ENCODE measurements at regions not wholly inside any gene's neighbourhood (a gene's known extent, or its start where the extent isn't known, plus 50 kb on each side); places are given as distances from the start of the nearest gene placed in this dataset.

DNA sequence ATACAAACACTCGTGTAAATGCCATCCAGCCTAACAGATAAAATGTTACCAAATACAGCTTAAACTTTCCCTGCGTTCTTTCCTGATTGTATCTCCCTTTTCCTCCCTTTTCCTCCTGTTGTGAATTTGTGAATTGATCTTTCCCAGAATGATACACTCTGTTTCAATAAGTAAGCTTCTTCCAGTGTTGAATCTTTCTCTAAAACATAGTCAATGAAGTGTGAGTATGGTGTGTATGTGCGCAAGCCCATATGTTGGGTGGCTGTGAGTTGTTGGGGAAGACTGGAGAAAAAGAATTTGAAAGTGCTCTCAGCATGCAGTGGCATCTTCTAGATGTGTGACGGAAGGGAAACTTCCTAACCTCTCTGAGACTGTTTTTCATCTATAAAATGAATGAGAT, 143.1 kb upstream of the KLF4 start:
- Histone ChIP-seq H3K27me3 (no peaks in the 10 kb centered on the region), H3K27ac (no peak overlapping the region), H3K36me3 (no peaks in the 10 kb centered on the region), H3K4me1 (peaks cover 0 to 12% of the 10 kb centered on the region in 2 donors), H3K4me3 (no peak overlapping the region), H3K9me3 (no peaks in the 10 kb centered on the region)
- DNase-seq (ENCODE audit: low spot score), result no peak
- TF ChIP-seq, protein P1, sequence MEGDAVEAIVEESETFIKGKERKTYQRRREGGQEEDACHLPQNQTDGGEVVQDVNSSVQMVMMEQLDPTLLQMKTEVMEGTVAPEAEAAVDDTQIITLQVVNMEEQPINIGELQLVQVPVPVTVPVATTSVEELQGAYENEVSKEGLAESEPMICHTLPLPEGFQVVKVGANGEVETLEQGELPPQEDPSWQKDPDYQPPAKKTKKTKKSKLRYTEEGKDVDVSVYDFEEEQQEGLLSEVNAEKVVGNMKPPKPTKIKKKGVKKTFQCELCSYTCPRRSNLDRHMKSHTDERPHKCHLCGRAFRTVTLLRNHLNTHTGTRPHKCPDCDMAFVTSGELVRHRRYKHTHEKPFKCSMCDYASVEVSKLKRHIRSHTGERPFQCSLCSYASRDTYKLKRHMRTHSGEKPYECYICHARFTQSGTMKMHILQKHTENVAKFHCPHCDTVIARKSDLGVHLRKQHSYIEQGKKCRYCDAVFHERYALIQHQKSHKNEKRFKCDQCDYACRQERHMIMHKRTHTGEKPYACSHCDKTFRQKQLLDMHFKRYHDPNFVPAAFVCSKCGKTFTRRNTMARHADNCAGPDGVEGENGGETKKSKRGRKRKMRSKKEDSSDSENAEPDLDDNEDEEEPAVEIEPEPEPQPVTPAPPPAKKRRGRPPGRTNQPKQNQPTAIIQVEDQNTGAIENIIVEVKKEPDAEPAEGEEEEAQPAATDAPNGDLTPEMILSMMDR (IDR thresholded peaks at IDR 0.05), result no peak

DNA sequence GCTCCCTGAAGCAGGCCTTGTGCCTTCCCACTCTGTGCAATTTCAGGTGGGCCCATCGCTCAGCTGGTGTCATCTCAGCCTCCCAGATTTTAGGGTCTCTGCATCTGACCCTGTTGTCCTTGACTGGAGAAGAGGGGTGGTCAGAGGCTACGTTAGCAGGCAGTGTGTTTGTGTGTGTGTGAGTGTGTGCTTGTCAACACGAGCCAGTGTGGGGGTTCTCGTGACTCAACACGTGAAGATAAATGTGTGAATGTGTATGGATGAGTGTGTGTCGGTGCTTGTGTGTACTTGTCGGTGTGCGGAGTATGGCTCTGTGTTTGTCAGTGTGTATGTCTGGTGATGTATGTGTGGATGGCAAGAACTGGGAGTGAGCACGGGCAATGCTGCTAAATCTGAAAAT, 142.6 kb upstream of the KLF4 start:
- H3K27me3 ChIP-seq, result no peaks in the 10 kb centered on the region
- no peak overlapping the region for H3K4me3 ChIP-seq
- no peak for DNase-seq (ENCODE audit: low spot score)
- H3K36me3 ChIP-seq, result no peaks in the 10 kb centered on the region
- H3K27ac ChIP-seq, result no peak overlapping the region
- H3K4me1 ChIP-seq, result peaks cover 0 to 9% of the 10 kb centered on the region in 2 donors
- TF ChIP-seq, protein P1 (IDR thresholded peaks at IDR 0.05), result no peak
- no peaks in the 10 kb centered on the region for H3K9me3 ChIP-seq

DNA sequence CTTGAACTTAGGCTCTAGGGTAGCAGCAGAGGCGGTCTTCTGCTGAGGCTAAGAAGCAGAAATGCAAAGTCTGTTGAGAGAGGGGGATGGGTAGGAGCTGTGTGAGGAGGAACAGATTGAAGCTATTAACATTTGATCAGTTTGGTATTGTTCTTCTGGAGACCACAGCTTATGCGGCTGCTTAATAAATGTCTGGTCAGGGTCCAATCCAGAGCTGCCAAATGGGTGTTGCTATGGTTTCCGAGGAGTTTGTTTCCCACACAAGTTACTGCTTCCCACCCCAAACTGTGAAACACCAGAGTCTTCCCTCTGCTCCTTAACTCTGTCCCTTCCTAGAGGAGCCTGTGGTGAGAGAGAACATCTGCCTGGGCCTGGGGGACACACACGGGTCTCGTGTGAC, 142.2 kb upstream of the KLF4 start:
- DNase-seq (ENCODE audit: low spot score), result no peak
- Histone ChIP-seq H3K4me3 (no peak overlapping the region), H3K27ac (no peak overlapping the region), H3K36me3 (no peaks in the 10 kb centered on the region), H3K27me3 (no peaks in the 10 kb centered on the region), H3K9me3 (no peaks in the 10 kb centered on the region), H3K4me1 (peaks cover 0 to 5% of the 10 kb centered on the region in 2 donors)
- TF ChIP-seq, protein P1 (IDR thresholded peaks at IDR 0.05), result no peak

DNA sequence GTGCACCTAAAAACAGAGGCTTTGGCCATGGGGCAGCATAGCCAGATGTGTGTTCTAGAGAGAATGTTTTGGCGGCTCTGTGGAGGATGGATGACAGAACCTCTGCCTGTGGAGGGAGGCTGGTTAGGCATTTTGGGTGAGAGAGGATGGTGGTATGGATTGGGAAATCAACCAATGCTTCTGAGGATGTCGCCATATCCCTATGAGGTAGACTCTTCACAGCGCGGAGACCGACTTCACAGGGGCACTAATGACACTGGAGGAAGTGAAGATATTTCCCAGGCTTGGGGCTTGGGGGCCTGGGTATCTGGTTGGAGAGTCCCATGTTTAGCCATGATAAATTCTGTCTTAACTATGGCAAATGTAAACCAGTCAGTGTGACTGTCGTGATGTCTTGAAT, 140.6 kb upstream of the KLF4 start:
- TF ChIP-seq, protein P1 (IDR thresholded peaks at IDR 0.05), result no peak
- DNase-seq (ENCODE audit: low spot score), result no peak
- Histone ChIP-seq H3K9me3 (no peaks in the 10 kb centered on the region), H3K27me3 (no peaks in the 10 kb centered on the region), H3K4me1 (no peaks in the 10 kb centered on the region), H3K36me3 (no peaks in the 10 kb centered on the region), H3K27ac (no peak overlapping the region), H3K4me3 (no peak overlapping the region)

DNA sequence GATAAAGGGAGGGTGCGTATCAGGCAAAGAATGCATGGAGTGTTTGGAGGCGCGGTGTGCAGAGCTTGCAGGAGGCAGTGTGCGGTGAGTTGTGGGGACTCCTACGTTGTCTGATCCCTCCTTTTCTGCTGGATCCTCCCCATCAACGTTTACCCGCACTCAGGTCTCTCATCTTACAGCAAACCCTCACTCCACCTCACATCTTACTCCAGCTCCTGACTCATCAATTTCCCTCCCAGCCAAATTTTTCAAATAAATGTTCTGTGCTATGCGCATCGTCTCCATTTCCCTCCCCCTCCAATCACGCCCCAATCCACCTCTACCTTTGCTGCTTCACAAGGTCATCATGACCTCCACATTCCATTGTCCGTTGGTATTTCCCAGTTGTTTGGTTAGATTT, 138.9 kb upstream of the KLF4 start:
- H3K4me1 ChIP-seq, result no peaks in the 10 kb centered on the region
- no peaks in the 10 kb centered on the region for H3K36me3 ChIP-seq
- DNase-seq (ENCODE audit: low spot score), result no peak
- no peak overlapping the region for H3K4me3 ChIP-seq
- H3K9me3 ChIP-seq, result no peaks in the 10 kb centered on the region
- H3K27me3 ChIP-seq, result no peaks in the 10 kb centered on the region
- TF ChIP-seq, protein P1 (IDR thresholded peaks at IDR 0.05), result no peak
- no peak overlapping the region for H3K27ac ChIP-seq

DNA sequence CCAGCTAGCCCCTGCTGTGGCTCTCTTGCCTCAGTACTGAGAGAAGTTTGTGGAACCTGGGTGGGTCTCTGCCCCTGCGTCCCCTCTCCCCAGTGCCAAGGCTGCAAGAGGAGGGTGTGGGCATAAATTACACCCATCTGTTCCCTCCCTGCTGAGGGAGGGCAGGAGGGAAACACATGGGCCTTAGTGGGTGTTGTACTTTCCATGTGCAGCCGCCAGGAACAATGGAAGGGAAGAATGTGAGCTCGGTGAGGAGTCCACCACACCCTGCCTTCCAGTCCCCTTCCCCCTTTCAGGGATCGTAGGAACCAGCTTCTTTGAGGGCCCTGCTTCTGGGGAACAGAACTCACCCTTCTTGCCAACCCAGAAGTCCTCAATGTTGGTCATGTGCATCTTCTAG, 138.2 kb upstream of the KLF4 start:
- Histone ChIP-seq H3K9me3 (no peaks in the 10 kb centered on the region), H3K4me1 (no peaks in the 10 kb centered on the region), H3K27ac (no peak overlapping the region), H3K36me3 (no peaks in the 10 kb centered on the region), H3K27me3 (no peaks in the 10 kb centered on the region), H3K4me3 (no peak overlapping the region)
- no peak for DNase-seq (ENCODE audit: low spot score)
- TF ChIP-seq, protein P1 (IDR thresholded peaks at IDR 0.05), result no peak
